Endothelial cell of umbilical vein (primary cell): ENCODE measurements at regions not wholly inside any gene's neighbourhood (a gene's known extent, or its start where the extent isn't known, plus 50 kb on each side); places are given as distances from the start of the nearest gene placed in this dataset.

Experiments used
- BruUV-seq: library from RNA; stranded (reverse); fragments of 400-500 nt; replicated peaks from 2 replicates; lab custom pipeline; 2021; lab: Mats Ljungman, UMichigan
- CTCF ChIA-PET: fragments of 300-600, 350-600 bp; sonication (Branson Sonifier 250); formaldehyde crosslinking; loops from one replicate; lab custom pipeline; 2021; ENCODE audit warnings: antibody characterized with exemption, inconsistent platforms; lab: Charles Lee
- POLR2A ChIA-PET: fragments of 300-600, 350-600 bp; sonication (Branson Sonifier 250); formaldehyde crosslinking; loops from one replicate; lab custom pipeline; 2021; ENCODE audit warnings: antibody characterized with exemption, inconsistent platforms; lab: Charles Lee
- DNase-seq: peaks from one replicate; pipeline ENCODE4 v3.0.0-alpha.2; 2011; ENCODE audit warnings: low read depth, low spot score
- FAIRE-seq: peaks from 2 replicates; lab custom pipeline; 2011; peaks lifted over from hg19 to GRCh38; lab: Jason Lieb, UNC
- H2AFZ ChIP-seq: 2 replicates; pipeline ENCODE4 v1.6.0; 2012; ENCODE audit warnings: low read depth, low read length, control low read depth, inconsistent platforms
- H3K27ac ChIP-seq: 2 replicates; pipeline ENCODE4 v1.5.1; 2011; ENCODE audit warnings: low read depth, mild to moderate bottlenecking, control low read depth, low read length, moderate library complexity; ENCODE audit not compliant: insufficient read depth
- H3K27me3 ChIP-seq, 2 experiments: 2 replicates each; pipeline versions ENCODE4 v1.6.0 to v1.6.1; 2011; ENCODE audit warnings: low read length in 2 of 2, mixed read lengths in 1 of 2; ENCODE audit not compliant: control insufficient read depth in 2 of 2, insufficient read depth in 2 of 2
- H3K36me3 ChIP-seq, 2 experiments: 2 replicates in 1 of 2; 3 replicates in 1 of 2; pipeline ENCODE4 v1.5.1; 2011; ENCODE audit warnings: low read length in 2 of 2, mild to moderate bottlenecking in 1 of 2, moderate library complexity in 1 of 2; ENCODE audit not compliant: control insufficient read depth in 2 of 2, insufficient read depth in 2 of 2; ENCODE audit errors: extremely low read depth in 1 of 2
- H3K4me1 ChIP-seq: 3 replicates; pipeline ENCODE4 v1.5.1; 2011; ENCODE audit warnings: mild to moderate bottlenecking, low read length; ENCODE audit not compliant: control insufficient read depth, insufficient read depth; ENCODE audit errors: extremely low read depth
- H3K4me2 ChIP-seq: 2 replicates; pipeline ENCODE4 v1.6.1; 2011; ENCODE audit warnings: low read length, control low read depth, mixed read lengths; ENCODE audit not compliant: insufficient read depth
- H3K4me3 ChIP-seq, 3 experiments: fragments of 200-600 bp in 1 of 3; sonication (generic), shearing (Covaris generic) in 1 of 3; replicated peaks in 1 of 3; 2 replicates each; pipeline ENCODE4 v1.5.1; 2011 to 2016; ENCODE audit warnings: control low read depth in 3 of 3, low read length in 3 of 3, mild to moderate bottlenecking in 2 of 3, inconsistent platforms in 1 of 3, low read depth in 1 of 3, moderate library complexity in 1 of 3; ENCODE audit not compliant: insufficient read depth in 1 of 3
- H3K79me2 ChIP-seq: 2 replicates; pipeline ENCODE4 v1.6.0; 2012; ENCODE audit warnings: low read length, inconsistent platforms; ENCODE audit not compliant: control insufficient read depth, insufficient read depth
- H3K9ac ChIP-seq: replicated peaks from 2 replicates; pipeline ENCODE3; 2011; ENCODE audit warnings: low read length, control low read depth; ENCODE audit not compliant: insufficient read depth; ENCODE audit errors: extremely low read depth
- H3K9me1 ChIP-seq: replicated peaks from 3 replicates; pipeline ENCODE4 v1.6.0; 2011; ENCODE audit warnings: mild to moderate bottlenecking, low read length; ENCODE audit not compliant: control insufficient read depth, insufficient read depth; ENCODE audit errors: extremely low read depth
- H3K9me3 ChIP-seq: replicated peaks from 2 replicates; pipeline ENCODE4 v1.5.1; 2012; ENCODE audit warnings: low read length, inconsistent platforms; ENCODE audit not compliant: control insufficient read depth, insufficient read depth
- H4K20me1 ChIP-seq: replicated peaks from 2 replicates; pipeline ENCODE3; 2011; ENCODE audit warnings: mild to moderate bottlenecking, low read length; ENCODE audit not compliant: control insufficient read depth, insufficient read depth; ENCODE audit errors: extremely low read depth
- CTCF ChIP-seq, 2 donors: IDR thresholded peaks; 1 replicate in 1 of 2; 2 replicates in 1 of 2; pipeline ENCODE4 v1.5.1; 2011; ENCODE audit warnings: low read length in 2 of 2, mild to moderate bottlenecking in 2 of 2, moderate library complexity in 2 of 2, control low read depth in 1 of 2, inconsistent platforms in 1 of 2, low read depth in 1 of 2; ENCODE audit not compliant: insufficient read depth in 1 of 2; ENCODE audit errors: extremely low read depth in 1 of 2
- EZH2 ChIP-seq: IDR thresholded peaks from 2 replicates; pipeline ENCODE4 v1.6.1; 2012; ENCODE audit warnings: borderline replicate concordance, low read depth, mild to moderate bottlenecking, moderate library complexity, low read length, inconsistent platforms; ENCODE audit not compliant: severe bottlenecking
- FOS ChIP-seq: IDR thresholded peaks from 2 replicates; pipeline ENCODE4 v1.6.1; 2011; ENCODE audit warnings: mild to moderate bottlenecking, low read length, moderate library complexity, borderline replicate concordance; ENCODE audit not compliant: insufficient read depth
- GATA2 ChIP-seq: IDR thresholded peaks from 2 replicates; pipeline ENCODE4 v1.7.0; 2011; ENCODE audit warnings: low read depth, mild to moderate bottlenecking, moderate library complexity, mixed read lengths, low read length; ENCODE audit not compliant: insufficient read length, insufficient read depth
- JUN ChIP-seq: IDR thresholded peaks from 2 replicates; pipeline ENCODE4 v1.6.1; 2011; ENCODE audit warnings: borderline replicate concordance, low read depth; ENCODE audit not compliant: insufficient read length, insufficient read depth
- MYC ChIP-seq: IDR thresholded peaks from one replicate; pipeline ENCODE4 v1.6.1; 2011; ENCODE audit warnings: mild to moderate bottlenecking, low read depth, low read length
- POLR2A ChIP-seq: IDR thresholded peaks from 2 replicates; pipeline ENCODE4 v1.6.1; 2012; ENCODE audit warnings: low read depth, mild to moderate bottlenecking, control low read depth, low read length
- POLR2AphosphoS5 ChIP-seq: IDR thresholded peaks from 2 replicates; pipeline ENCODE4 v1.6.1; 2012; ENCODE audit warnings: low read depth, mild to moderate bottlenecking, control low read depth, low read length, moderate library complexity; ENCODE audit not compliant: insufficient read depth
- dilution Hi-C: fragments of 300-500 bp; cut with MboI; formaldehyde crosslinking; loops from one replicate; pipeline ENCODE4 v1.15.0; 2019; ENCODE audit warnings: low sequenced_read_pairs; ENCODE audit not compliant: extremely low pct_ligation_motif_present
- intact Hi-C: fragments of 100-400 bp; cut with micrococcal nuclease; formaldehyde crosslinking; loops from one replicate; pipeline ENCODE4 v1.10.0; 2022
- TF ChIP-seq, protein P1 (sequence below): IDR thresholded peaks from 2 replicates; pipeline ENCODE4 v1.6.1; 2011; ENCODE audit not compliant: insufficient read depth, insufficient read length

DNA sequence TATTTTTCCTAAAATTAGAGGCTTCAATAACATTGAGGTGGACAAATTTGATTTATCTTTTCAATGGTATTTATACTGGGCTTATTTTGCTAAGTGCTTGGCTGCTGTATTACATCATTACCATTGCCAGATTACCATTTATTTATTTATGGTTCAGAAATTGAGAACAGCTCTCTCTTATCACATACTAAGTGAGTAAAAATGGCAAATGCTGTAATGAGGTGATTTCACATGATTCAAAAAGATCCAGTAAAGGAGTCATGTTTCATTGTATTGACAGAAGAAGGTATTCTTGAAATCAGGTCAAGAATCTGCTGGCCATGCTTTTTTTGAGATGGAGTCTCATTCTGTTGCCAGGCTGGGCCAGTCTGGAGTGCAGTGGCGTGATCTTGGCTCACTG is 322.6 kb downstream of the KIF20B start:
- Histone ChIP-seq H3K27ac (no peak overlapping the region), H3K27me3 (no peaks in the 10 kb centered on the region), H3K4me2 (no peak overlapping the region), H3K36me3 (no peaks in the 10 kb centered on the region), H4K20me1 (no peaks in the 10 kb centered on the region), H3K4me1 (no peaks in the 10 kb centered on the region), H3K79me2 (no peaks in the 10 kb centered on the region), H3K4me3 (no peak overlapping the region), H3K9me1 (no peaks in the 10 kb centered on the region), H2AFZ (no peak overlapping the region), H3K9ac (no peak overlapping the region), H3K9me3 (no peaks in the 10 kb centered on the region)
- dilution Hi-C loops, result no loop called here
- ChIA-PET POLR2A (no interaction called here), CTCF (no interaction called here)
- no TSS peak for BruUV-seq
- DNase-seq (no peak), FAIRE-seq (no peak)
- no peak for TF ChIP-seq MYC
- TF ChIP-seq FOS, result no peak
- no peak for TF ChIP-seq JUN
- no peak for TF ChIP-seq POLR2AphosphoS5
- no peak for TF ChIP-seq POLR2A
- no peak for TF ChIP-seq CTCF (IDR thresholded peaks at IDR 0.05; ENCODE audit: extremely low read depth in 1 of 2, insufficient read depth in 1 of 2, low read depth in 1 of 2, low read length in 2 of 2)
- intact Hi-C loops, result loop anchor here (1.0 kb wide), 1 partner anchor 29 kb away; no protein-coding TSS in a partner anchor

GRCh38 chr10:90028312-90028711 is 326.9 kb downstream of the KIF20B start:
- intact Hi-C loops, result no loop called here
- BruUV-seq, result no TSS peak

More at GRCh38 chr10:90028312-90028711, 326.9 kb downstream of the KIF20B start:
- no peaks in the 10 kb centered on the region for H3K79me2 ChIP-seq
- DNase-seq, result no peak
- no peak for TF ChIP-seq MYC
- TF ChIP-seq POLR2A, result no peak
- TF ChIP-seq GATA2, result no peak
- no peak for TF ChIP-seq FOS
- TF ChIP-seq CTCF (IDR thresholded peaks at IDR 0.05; ENCODE audit: extremely low read depth in 1 of 2, insufficient read depth in 1 of 2, low read depth in 1 of 2, low read length in 2 of 2), result no peak
- TF ChIP-seq, protein P1, sequence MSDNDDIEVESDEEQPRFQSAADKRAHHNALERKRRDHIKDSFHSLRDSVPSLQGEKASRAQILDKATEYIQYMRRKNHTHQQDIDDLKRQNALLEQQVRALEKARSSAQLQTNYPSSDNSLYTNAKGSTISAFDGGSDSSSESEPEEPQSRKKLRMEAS, result no peak
- TF ChIP-seq EZH2, result no peak
- ChIA-PET CTCF (no interaction called here), POLR2A (no interaction called here)
- H3K4me2 ChIP-seq, result no peak overlapping the region
- no peak for FAIRE-seq
- dilution Hi-C loops, result no loop called here
- H2AFZ ChIP-seq, result no peak overlapping the region
- H3K4me3 ChIP-seq, result no peak overlapping the region
- no peak overlapping the region for H3K27ac ChIP-seq
- no peaks in the 10 kb centered on the region for H3K9me1 ChIP-seq
- H4K20me1 ChIP-seq, result no peaks in the 10 kb centered on the region
- no peaks in the 10 kb centered on the region for H3K36me3 ChIP-seq
- no peaks in the 10 kb centered on the region for H3K27me3 ChIP-seq
- H3K9me3 ChIP-seq, result no peaks in the 10 kb centered on the region
- H3K9ac ChIP-seq, result no peak overlapping the region
- no peaks in the 10 kb centered on the region for H3K4me1 ChIP-seq
